Breast epithelium (tissue), 3 donors: ENCODE measurements at regions not wholly inside any gene's neighbourhood (a gene's known extent, or its start where the extent isn't known, plus 50 kb on each side); places are given as distances from the start of the nearest gene placed in this dataset.

Experiments used
- POLR2A ChIP-seq: fragments of 450-650 bp; IDR thresholded peaks from one replicate; pipeline ENCODE4 v1.6.1; 2016; ENCODE audit warnings: antibody characterized with exemption, mild to moderate bottlenecking, moderate library complexity
- TF ChIP-seq, protein P1 (sequence below), 3 donors: fragments of 450-650 bp; IDR thresholded peaks; one replicate each; pipeline ENCODE4 v1.5.1; 2016 to 2017; ENCODE audit warnings: antibody characterized with exemption in 3 of 3, mild to moderate bottlenecking in 3 of 3, moderate library complexity in 3 of 3

DNA sequence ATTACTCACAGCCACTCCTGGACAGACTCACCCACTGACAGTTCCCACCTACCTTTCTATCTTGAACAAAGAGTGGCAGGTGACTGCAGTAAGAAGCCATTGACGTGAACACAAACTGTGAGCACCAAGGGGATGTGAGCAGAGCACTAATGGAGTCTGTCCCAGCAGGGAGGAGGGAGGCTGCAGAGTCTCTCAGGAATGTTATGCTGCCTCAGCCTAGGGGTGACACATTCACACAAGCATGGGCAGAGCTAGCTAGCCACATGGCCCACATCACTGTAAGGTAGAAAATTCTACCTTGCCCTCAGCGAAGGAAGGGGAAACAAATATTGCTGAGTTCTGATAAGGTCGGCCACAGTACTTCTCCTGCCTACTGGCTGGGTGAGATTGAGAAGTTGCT, 56.8 kb upstream of the PTGFRN start:
- TF ChIP-seq, protein P1, sequence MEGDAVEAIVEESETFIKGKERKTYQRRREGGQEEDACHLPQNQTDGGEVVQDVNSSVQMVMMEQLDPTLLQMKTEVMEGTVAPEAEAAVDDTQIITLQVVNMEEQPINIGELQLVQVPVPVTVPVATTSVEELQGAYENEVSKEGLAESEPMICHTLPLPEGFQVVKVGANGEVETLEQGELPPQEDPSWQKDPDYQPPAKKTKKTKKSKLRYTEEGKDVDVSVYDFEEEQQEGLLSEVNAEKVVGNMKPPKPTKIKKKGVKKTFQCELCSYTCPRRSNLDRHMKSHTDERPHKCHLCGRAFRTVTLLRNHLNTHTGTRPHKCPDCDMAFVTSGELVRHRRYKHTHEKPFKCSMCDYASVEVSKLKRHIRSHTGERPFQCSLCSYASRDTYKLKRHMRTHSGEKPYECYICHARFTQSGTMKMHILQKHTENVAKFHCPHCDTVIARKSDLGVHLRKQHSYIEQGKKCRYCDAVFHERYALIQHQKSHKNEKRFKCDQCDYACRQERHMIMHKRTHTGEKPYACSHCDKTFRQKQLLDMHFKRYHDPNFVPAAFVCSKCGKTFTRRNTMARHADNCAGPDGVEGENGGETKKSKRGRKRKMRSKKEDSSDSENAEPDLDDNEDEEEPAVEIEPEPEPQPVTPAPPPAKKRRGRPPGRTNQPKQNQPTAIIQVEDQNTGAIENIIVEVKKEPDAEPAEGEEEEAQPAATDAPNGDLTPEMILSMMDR (IDR thresholded peaks at IDR 0.05): no peak
- no peak for TF ChIP-seq POLR2A
